ENCODE measurements at regions not wholly inside any gene's neighbourhood (a gene's known extent, or its start where the extent isn't known, plus 50 kb on each side); places are given as distances from the start of the nearest gene placed in this dataset.

DNA sequence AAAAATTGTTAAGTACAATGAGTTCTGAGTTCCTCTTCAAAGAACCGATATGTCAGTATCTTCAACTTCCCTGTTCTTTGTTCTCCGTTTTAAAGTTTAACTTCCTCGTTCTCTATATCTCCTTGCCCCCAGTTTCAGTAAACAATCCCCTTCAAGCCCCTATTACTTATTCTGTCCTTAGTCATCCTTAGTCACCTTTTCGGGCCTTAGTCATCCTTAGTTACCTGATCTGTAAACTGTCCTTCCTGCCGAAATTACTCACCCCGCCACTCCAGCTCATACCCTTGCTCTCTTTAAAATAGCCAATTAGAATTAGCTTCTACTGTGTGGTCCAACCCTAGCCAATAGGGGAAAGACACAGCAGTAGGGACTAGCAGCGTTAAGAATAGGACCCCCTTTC, 1165.6 kb downstream of the NSUN3 start:
- peaks cover 10% of the 10 kb centered on the region for H3K9me3 Mint-ChIP-seq

DNA sequence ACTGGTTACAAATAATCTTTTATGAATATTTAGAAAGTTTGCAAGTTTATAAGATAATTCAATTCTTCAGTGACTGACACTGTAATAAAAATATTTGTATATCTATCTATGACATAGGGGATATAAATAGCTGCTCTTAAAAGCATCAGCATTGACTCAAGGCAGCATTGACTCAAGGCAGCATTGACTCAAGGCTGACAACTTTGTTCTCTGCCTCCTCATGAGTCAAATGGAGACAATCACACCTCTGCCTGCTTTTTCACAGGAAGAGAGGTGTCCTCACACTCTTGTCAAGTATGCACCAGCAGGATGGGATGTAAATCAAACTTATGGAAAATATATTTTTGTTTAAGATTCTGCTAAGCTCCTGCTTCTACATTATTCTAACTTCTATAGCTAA, 1173.1 kb downstream of the NSUN3 start:
- H3K4me3 ChIP-seq, result no peak overlapping the region
- no peaks in the 10 kb centered on the region for H4K20me1 ChIP-seq (ENCODE audit: low read depth)
- Mint-ChIP-seq H3K4me3 (no peak overlapping the region), H3K27ac (no peak overlapping the region), H3K36me3 (no peaks in the 10 kb centered on the region), H3K27me3 (ENCODE audit: insufficient read depth, low read depth) (no peaks in the 10 kb centered on the region), H3K4me1 (no peaks in the 10 kb centered on the region), H3K9me3 (no peaks in the 10 kb centered on the region)
- DNase-seq (ENCODE audit: low spot score), result no peak
- no peak overlapping the region for H3K27ac ChIP-seq
- H3F3A ChIP-seq (ENCODE audit: low read depth), result no peaks in the 10 kb centered on the region
- no peak for TF ChIP-seq EZH2 (IDR thresholded peaks at IDR 0.05)
- TF ChIP-seq, protein P1, sequence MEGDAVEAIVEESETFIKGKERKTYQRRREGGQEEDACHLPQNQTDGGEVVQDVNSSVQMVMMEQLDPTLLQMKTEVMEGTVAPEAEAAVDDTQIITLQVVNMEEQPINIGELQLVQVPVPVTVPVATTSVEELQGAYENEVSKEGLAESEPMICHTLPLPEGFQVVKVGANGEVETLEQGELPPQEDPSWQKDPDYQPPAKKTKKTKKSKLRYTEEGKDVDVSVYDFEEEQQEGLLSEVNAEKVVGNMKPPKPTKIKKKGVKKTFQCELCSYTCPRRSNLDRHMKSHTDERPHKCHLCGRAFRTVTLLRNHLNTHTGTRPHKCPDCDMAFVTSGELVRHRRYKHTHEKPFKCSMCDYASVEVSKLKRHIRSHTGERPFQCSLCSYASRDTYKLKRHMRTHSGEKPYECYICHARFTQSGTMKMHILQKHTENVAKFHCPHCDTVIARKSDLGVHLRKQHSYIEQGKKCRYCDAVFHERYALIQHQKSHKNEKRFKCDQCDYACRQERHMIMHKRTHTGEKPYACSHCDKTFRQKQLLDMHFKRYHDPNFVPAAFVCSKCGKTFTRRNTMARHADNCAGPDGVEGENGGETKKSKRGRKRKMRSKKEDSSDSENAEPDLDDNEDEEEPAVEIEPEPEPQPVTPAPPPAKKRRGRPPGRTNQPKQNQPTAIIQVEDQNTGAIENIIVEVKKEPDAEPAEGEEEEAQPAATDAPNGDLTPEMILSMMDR (IDR thresholded peaks at IDR 0.05), result no peak
- no peak for TF ChIP-seq EZH2phosphoT487 (IDR thresholded peaks at IDR 0.05)
- H3K27me3 ChIP-seq, result no peaks in the 10 kb centered on the region
- H3K4me1 ChIP-seq, result no peaks in the 10 kb centered on the region
- no peak overlapping the region for H3K4me2 ChIP-seq
- H3K36me3 ChIP-seq, result no peaks in the 10 kb centered on the region
- H3K9me3 ChIP-seq (ENCODE audit: low read depth), result no peaks in the 10 kb centered on the region
- H3K79me2 ChIP-seq (ENCODE audit: low read depth), result no peaks in the 10 kb centered on the region
- H2AFZ ChIP-seq (replicated peaks), result no peak overlapping the region
- no peak overlapping the region for H3K9ac ChIP-seq

More for the DNA sequence above, 1165.6 kb downstream of the NSUN3 start:
- H3K4me3 Mint-ChIP-seq, result no peak overlapping the region
- Histone ChIP-seq H3F3A (ENCODE audit: low read depth) (no peaks in the 10 kb centered on the region), H2AFZ (replicated peaks) (no peak overlapping the region), H3K27ac (no peak overlapping the region), H3K36me3 (no peaks in the 10 kb centered on the region), H3K9ac (no peak overlapping the region), H4K20me1 (ENCODE audit: low read depth) (no peaks in the 10 kb centered on the region), H3K4me2 (no peak overlapping the region), H3K4me1 (no peaks in the 10 kb centered on the region), H3K9me3 (ENCODE audit: low read depth) (no peaks in the 10 kb centered on the region), H3K27me3 (no peaks in the 10 kb centered on the region), H3K4me3 (no peak overlapping the region), H3K79me2 (ENCODE audit: low read depth) (no peaks in the 10 kb centered on the region)
- no peaks in the 10 kb centered on the region for H3K36me3 Mint-ChIP-seq
- H3K4me1 Mint-ChIP-seq, result no peaks in the 10 kb centered on the region
- peaks cover 2% of the 10 kb centered on the region for H3K27me3 Mint-ChIP-seq (ENCODE audit: insufficient read depth, low read depth)
- no peak for DNase-seq (ENCODE audit: low spot score)
- TF ChIP-seq EZH2 (IDR thresholded peaks at IDR 0.05) (no peak), EZH2phosphoT487 (IDR thresholded peaks at IDR 0.05) (no peak)
- TF ChIP-seq, protein P1 (IDR thresholded peaks at IDR 0.05), result no peak
- H3K27ac Mint-ChIP-seq, result no peak overlapping the region

DNA sequence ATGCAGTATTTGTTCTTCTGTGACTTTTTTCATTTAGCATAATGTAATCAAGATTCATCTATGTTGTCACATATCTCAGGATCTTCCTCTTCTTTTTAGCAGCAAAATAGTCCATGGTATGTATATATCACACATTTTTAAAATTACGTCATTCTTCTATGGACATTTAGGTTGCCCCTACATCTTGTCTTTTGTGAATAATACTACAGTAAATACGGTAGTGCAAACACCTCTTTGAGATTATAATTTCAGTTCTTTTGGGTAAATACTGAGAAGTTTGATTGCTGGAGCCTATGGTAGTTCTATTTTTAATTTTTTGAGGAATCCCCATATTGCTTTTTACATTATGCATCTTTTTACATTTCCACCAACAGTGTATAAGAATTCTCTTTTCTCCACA, 1174.9 kb downstream of the NSUN3 start:
- no peaks in the 10 kb centered on the region for H3K36me3 ChIP-seq
- TF ChIP-seq EZH2phosphoT487 (IDR thresholded peaks at IDR 0.05) (no peak), EZH2 (IDR thresholded peaks at IDR 0.05) (no peak)
- TF ChIP-seq, protein P1 (IDR thresholded peaks at IDR 0.05), result no peak
- no peak overlapping the region for H3K4me3 Mint-ChIP-seq

More for the DNA sequence above, 1174.9 kb downstream of the NSUN3 start:
- no peak overlapping the region for H3K27ac ChIP-seq
- no peak for DNase-seq (ENCODE audit: low spot score)
- H3K9me3 ChIP-seq (ENCODE audit: low read depth), result no peaks in the 10 kb centered on the region
- no peaks in the 10 kb centered on the region for H3K4me1 ChIP-seq
- H2AFZ ChIP-seq (replicated peaks), result no peak overlapping the region
- no peaks in the 10 kb centered on the region for H3K27me3 Mint-ChIP-seq (ENCODE audit: insufficient read depth, low read depth)
- no peaks in the 10 kb centered on the region for H3K9me3 Mint-ChIP-seq
- H3K36me3 Mint-ChIP-seq, result no peaks in the 10 kb centered on the region
- H3K27ac Mint-ChIP-seq, result no peak overlapping the region
- no peaks in the 10 kb centered on the region for H3K79me2 ChIP-seq (ENCODE audit: low read depth)
- H4K20me1 ChIP-seq (ENCODE audit: low read depth), result no peaks in the 10 kb centered on the region
- no peak overlapping the region for H3K4me2 ChIP-seq
- H3K4me1 Mint-ChIP-seq, result no peaks in the 10 kb centered on the region
- H3K27me3 ChIP-seq, result no peaks in the 10 kb centered on the region
- no peaks in the 10 kb centered on the region for H3F3A ChIP-seq (ENCODE audit: low read depth)
- H3K9ac ChIP-seq, result no peak overlapping the region
- no peak overlapping the region for H3K4me3 ChIP-seq

All from neural progenitor cell (in vitro differentiated cells).